Mucosa of gallbladder (tissue), 1 donor: ENCODE measurements at regions not wholly inside any gene's neighbourhood (a gene's known extent, or its start where the extent isn't known, plus 50 kb on each side); places are given as distances from the start of the nearest gene placed in this dataset.

Experiments used
- DNase-seq: peaks from one replicate; pipeline ENCODE4 v3.0.0-alpha.2; 2020; ENCODE audit warnings: low spot score
- donor health status: DM: no; HTN: no; CAD: no.

GRCh38 chr13:21757763-21758162 is 86.9 kb downstream of the FGF9 start:
- no peak for DNase-seq

DNA sequence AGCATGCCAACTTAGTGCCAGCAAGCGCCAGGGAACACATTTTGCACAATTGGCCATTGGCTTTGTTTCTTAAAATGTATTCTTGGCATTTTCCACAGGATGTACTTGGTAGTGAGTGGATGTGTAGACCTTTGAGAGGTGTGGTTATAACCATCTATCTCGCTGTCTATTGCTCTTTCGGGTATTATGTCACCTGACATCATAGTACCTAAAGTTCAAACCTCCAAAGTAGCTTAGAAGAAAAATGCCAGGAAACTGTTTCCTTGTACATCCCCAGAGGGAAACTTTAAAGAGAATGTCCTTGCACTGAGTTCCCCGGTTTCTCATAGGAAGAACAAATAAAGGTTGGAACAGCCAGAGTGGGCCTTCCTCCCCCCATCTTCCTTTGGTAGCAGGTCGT is 87.6 kb downstream of the FGF9 start:
- no peak for DNase-seq

DNA sequence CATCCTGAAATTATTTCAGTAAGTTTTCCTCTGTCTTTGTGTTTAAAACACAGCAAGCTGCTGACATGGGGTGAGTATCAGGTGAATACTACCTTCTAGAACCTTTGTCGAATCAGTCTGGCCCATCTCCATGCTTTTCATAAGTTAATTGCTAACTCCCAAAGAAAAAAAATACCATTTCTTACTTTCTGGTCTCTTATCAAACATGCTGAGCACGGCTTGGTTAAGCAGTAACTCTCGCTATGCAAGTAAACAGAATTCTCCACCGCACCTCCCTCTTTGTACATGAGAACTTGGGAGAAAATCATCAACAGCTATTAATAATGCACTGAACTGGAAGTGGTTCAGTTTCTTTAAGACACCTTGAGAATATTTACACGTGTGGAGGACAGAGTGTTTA is 88.6 kb downstream of the FGF9 start:
- DNase-seq, result peak; percentile 53

DNA sequence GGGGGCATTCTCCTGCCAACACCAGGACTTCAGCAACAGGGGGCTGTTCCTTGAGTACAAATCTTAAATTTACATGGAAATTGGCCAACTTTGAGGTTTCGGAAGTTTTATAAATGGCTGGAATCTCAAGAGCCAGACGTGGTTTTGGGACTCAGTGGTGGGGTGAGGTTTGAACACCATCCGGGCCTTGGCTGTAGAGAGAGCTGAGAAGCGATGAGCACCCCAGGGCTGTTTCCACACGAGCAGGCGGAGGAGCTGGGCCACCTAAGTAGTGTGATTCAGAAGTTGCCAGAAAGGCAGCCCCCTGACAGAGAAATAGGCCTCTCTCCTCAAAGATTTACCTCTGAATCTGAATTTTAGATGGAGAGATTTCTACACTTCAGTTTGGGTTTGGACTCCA is 89.0 kb downstream of the FGF9 start:
- DNase-seq, result no peak

DNA sequence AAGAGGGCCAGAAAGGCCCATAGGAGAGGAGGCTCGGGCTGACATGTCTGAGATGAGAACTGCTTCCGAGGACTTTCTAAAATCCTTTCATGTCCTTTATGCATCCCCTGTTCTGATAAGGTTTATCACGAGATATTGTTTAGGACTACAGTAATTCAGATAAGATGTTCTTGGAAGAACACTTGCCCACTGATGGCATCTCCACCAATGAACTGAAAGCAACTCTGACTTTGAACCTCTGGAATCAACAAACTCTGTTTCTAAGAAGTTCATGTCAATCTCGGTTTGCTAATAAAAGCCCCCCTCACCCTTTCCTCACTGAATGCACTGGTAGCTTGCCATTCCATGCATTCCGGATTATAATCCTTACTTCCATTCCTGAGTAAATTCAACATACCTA is 90.9 kb downstream of the FGF9 start:
- DNase-seq, result no peak

GRCh38 chr13:21762512-21762911 is 91.6 kb downstream of the FGF9 start:
- DNase-seq, result no peak

GRCh38 chr13:21767032-21767431 is 96.2 kb downstream of the FGF9 start:
- DNase-seq, result no peak

DNA sequence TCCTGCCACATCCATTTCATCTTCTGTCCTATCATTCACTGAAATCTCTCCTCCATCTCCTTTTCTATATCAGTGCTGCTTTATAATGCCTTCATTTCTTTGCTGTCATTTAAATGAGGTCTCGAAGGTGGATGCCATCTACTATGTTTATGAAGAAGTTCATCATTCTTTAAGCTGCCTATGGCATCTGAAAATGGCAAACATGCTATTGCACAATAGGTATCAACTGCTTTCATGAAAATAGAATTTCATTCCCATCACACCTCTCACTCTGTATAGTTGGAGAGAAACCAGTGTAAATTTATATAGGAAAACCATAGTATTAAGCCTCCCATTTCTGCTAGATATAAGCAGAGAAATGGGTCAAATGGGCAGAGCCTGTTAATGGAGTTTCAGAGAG is 100.2 kb downstream of the FGF9 start:
- no peak for DNase-seq

GRCh38 chr13:21777166-21777565 is 106.3 kb downstream of the FGF9 start:
- DNase-seq, result no peak

- DNase-seq, result no peak
These were observed 106.9 kb downstream of the FGF9 start for GRCh38 chr13:21777813-21778212.

GRCh38 chr13:21782736-21783135 is 111.9 kb downstream of the FGF9 start:
- DNase-seq, result no peak

- DNase-seq, result no peak
These were observed 115.1 kb downstream of the FGF9 start for GRCh38 chr13:21785990-21786389.

GRCh38 chr13:21796066-21796465 is 125.2 kb downstream of the FGF9 start:
- no peak for DNase-seq

DNA sequence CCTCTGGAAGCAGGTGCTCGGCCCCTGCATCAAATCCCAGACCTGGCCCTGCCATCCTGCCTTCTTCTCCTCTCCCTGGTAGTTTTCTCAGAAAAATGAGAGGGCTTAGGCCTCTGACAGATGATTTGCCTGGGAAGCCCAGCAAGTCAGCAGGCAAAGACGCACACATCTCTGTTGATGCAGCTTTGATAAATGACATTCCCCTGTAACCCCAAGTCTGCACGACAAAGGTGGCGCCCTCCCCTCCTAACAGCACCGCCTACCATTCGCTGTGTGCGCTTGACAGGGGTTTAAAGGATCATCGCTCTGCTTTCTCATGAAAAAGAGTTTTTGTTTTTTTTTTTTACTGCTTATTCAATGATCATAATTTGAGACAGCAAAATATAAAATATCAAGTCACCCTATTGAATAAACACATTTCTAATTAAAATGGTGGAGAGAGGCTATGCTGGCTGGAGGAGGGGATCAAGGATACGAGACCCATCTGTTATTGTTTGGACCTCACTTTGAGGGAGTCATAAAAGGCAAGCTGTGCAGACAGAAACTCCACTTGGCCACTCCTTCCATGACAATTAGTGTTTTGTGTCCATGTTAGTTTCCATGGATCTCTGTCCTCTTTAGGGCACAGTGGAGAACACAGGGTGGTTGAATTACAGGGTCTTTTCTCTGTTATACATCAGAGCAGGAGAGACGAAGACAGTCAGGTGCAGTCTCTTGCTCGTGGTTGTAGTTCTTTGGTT is 126.1 kb downstream of the FGF9 start:
- DNase-seq, result no peak

DNA sequence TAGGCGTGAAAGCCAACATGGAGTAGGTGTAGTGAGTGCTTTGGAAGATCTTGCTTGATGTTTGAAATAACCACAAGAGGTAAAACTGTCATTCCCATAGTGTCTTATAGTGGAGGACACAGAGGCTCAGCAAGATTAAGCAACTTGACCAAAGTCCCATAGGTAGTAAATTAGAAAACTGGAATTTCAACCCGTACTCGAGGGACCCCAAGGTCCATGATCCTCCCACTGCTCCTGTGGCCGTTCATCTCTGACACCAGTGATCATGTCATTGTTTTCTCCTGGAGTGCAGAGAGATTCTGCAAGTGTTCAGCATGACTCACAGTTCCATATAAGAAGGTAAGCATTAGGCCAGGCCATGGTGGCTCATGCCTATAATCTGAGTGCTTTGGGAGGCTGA is 126.9 kb downstream of the FGF9 start:
- no peak for DNase-seq

DNA sequence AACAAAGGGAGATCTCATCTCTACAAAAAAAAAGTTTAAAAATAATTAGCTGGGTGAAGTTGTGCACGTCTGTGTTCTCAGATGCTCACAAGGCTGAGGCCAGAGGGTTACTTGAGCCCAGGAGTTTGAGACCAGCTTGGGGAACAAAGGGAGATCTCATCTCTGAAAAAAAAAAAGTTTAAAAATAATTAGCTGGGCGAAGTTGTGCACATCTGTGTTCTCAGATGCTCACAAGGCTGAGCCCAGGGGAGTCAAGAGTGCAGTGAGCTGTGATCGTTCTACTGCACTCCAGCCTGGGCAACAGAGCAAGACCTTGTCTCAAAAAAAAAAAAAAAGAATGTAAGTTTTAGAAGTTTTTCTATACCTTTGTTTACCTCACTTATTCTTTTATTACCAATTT is 127.3 kb downstream of the FGF9 start:
- no peak for DNase-seq

GRCh38 chr13:21799671-21800070 is 128.8 kb downstream of the FGF9 start:
- DNase-seq, result no peak

GRCh38 chr13:21800837-21801616 is 130.2 kb downstream of the FGF9 start:
- DNase-seq, result no peak

DNA sequence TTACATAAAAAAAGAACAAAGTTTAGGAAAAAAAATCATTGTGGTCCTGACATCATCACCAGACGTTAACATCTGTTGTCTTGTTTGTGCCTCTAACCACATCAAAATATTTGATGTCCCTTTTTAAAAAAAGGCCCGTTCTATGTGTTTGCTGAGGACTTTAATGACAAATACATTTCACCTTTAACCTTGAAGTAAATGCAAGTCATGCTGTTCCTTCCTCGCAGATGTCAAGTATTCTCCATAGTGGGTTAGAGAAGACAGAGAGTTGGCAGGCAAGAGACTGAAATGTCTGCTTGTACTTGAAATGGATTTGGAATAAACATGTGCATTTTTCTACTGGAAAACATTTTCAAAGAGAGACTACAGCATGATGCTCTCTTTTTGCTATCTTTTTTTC is 134.9 kb downstream of the FGF9 start:
- no peak for DNase-seq

DNA sequence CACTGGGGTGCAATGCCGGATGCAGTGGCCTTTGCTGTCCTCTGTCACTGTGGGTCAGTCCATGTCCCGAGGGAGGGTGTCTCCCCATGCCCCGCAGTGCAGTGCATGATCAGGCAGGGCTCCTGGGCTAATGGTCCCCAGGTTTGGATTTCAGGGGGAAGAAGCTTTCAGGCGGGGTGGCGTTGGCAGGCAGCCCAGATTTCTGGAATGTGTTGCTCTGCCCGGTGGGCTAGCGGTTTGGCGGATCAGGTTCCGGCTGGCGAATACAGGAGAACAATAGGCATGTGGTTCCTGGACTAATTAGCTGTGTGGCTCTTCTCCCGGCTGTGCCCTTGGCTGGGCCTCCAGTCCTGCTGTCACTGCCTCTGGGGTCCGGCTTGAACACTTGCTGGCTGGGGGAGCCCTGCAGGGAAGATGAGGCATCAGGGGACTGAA is 141.3 kb downstream of the FGF9 start:
- no peak for DNase-seq

- DNase-seq, result no peak
These were observed 142.2 kb downstream of the FGF9 start for GRCh38 chr13:21813110-21813509.

DNA sequence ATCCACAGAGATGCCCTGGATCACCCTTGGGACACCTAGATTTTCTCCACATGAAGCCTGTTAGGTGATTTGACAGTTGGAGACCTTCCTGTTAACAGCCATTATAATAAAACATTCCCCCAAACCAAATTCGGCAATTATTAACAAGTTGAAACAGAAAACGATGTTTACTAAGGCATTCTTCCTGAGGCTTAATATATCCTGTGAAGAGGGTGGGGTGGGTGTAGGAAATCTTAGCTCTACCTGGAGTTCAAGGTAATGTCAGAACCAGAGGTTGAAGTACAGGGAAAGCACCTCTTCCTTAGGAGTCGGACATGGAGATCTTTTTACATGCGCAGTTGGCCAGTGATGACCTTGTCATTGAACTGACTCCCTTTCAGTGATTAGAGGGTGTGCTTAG is 143.0 kb downstream of the FGF9 start:
- DNase-seq, result no peak

DNA sequence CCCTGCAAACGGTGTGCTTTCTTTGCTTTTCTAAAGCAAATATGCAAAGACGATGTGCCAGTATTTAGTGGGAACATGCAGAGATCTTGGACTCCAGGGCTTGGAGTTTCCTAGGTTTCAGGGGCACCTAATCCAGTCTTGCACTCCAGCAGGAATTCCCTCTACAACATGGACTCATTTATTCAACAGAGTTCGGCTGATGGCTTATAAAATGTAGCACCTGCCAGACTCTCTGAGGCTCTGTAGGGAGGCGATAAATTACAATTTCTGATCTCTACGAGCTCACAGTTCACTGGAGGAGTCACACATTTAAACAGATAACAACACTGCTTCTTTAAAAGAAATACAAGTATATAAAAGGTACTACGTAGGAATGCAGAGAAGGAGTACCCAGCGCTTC is 143.7 kb downstream of the FGF9 start:
- no peak for DNase-seq

- DNase-seq, result no peak
These were observed 147.0 kb downstream of the FGF9 start for GRCh38 chr13:21817878-21818277.
